GM12878 (cell line): ENCODE measurements at regions not wholly inside any gene's neighbourhood (a gene's known extent, or its start where the extent isn't known, plus 50 kb on each side); places are given as distances from the start of the nearest gene placed in this dataset.

Source experiments
- ATAC-seq: fragments of 200-7000 bp; cut with Tn5 transposase; 3 replicates; pipeline ENCODE4 v1.9.1; 2020; ENCODE audit warnings: mild to moderate bottlenecking, moderate library complexity
- BruUV-seq: library from RNA; stranded (reverse); fragments of 400-500 nt; replicated peaks from 2 replicates; lab custom pipeline; 2021; lab: Mats Ljungman, UMichigan
- CTCF ChIA-PET: fragments of 300-600 bp; sonication (Branson Sonifier 250); formaldehyde crosslinking; extraction: SDS; loops from one replicate; lab custom pipeline; 2021; ENCODE audit warnings: inconsistent platforms; lab: Yijun Ruan, JAX
- POLR2A ChIA-PET: fragments of 350-600 bp; formaldehyde crosslinking; extraction: SDS; loops from one replicate; lab custom pipeline; 2021; ENCODE audit warnings: inconsistent platforms; lab: Charles Lee
- RAD21 ChIA-PET: fragments of 300-600 bp; sonication (Branson Sonifier 250); formaldehyde crosslinking; loops from one replicate; lab custom pipeline; 2023; ENCODE audit warnings: antibody characterized with exemption; ENCODE audit not compliant: unreplicated experiment; lab: Charles Lee
- SMC1A ChIA-PET: fragments of 300-600 bp; sonication (Branson Sonifier 250); formaldehyde crosslinking; loops from one replicate; lab custom pipeline; 2023; ENCODE audit not compliant: unreplicated experiment, uncharacterized antibody; lab: Charles Lee
- DNase-seq: peaks from one replicate; pipeline ENCODE4 v3.0.0-alpha.2; 2011; ENCODE audit warnings: low read depth, low spot score
- FAIRE-seq: peaks from 3 replicates; lab custom pipeline; 2011; peaks lifted over from hg19 to GRCh38; lab: Jason Lieb, UNC
- H2AFZ ChIP-seq: 2 replicates; pipeline ENCODE4 v1.6.0; 2011; ENCODE audit warnings: low read depth, low read length, control low read depth; ENCODE audit not compliant: control insufficient read depth
- H3K27ac ChIP-seq: 2 replicates; pipeline ENCODE4 v1.5.1; 2011; ENCODE audit warnings: control low read depth; ENCODE audit not compliant: control insufficient read depth, insufficient read depth
- H3K27me3 ChIP-seq, 2 experiments: replicated peaks in 1 of 2; 2 replicates each; pipeline versions ENCODE4 v1.6.0 to v1.6.1; 2011; ENCODE audit warnings: low read length in 1 of 2; ENCODE audit not compliant: control insufficient read depth in 2 of 2, insufficient read depth in 2 of 2
- H3K36me3 ChIP-seq, 2 experiments: 2 replicates each; pipeline ENCODE4 v1.5.1; 2011; ENCODE audit warnings: low read length in 1 of 2; ENCODE audit not compliant: control insufficient read depth in 2 of 2, insufficient read depth in 2 of 2
- H3K4me1 ChIP-seq: 2 replicates; pipeline ENCODE4 v1.6.1; 2011; ENCODE audit warnings: mild to moderate bottlenecking, low read length, moderate library complexity, mixed read lengths; ENCODE audit not compliant: control insufficient read depth, insufficient read depth
- H3K4me2 ChIP-seq: 2 replicates; pipeline ENCODE4 v1.6.0; 2011; ENCODE audit warnings: control low read depth; ENCODE audit not compliant: control insufficient read depth, insufficient read depth
- H3K4me3 ChIP-seq: fragments of 200-600 bp; sonication (generic); 2 replicates; pipeline ENCODE4 v1.5.1; 2016
- H3K79me2 ChIP-seq: 2 replicates; pipeline ENCODE4 v1.6.0; 2011; ENCODE audit warnings: low read length; ENCODE audit not compliant: control insufficient read depth, insufficient read depth
- H3K9ac ChIP-seq: 2 replicates; pipeline ENCODE4 v1.8.0; 2011; ENCODE audit warnings: low read length, control low read depth, mixed read lengths; ENCODE audit not compliant: control insufficient read depth, insufficient read depth
- H3K9me3 ChIP-seq: replicated peaks from 3 replicates; pipeline ENCODE4 v1.5.1; 2011; ENCODE audit warnings: mild to moderate bottlenecking, low read length; ENCODE audit not compliant: control insufficient read depth, insufficient read depth
- H4K20me1 ChIP-seq: 2 replicates; pipeline ENCODE4 v1.6.0; 2011; ENCODE audit not compliant: control insufficient read depth, insufficient read depth
- ATF2 ChIP-seq: IDR thresholded peaks from 2 replicates; pipeline ENCODE4 v1.6.1; 2012; ENCODE audit warnings: low read length, inconsistent platforms
- CBX3 ChIP-seq: fragments of 200-600 bp; sonication (generic); IDR thresholded peaks from 2 replicates; pipeline ENCODE4 v1.6.1; 2016; ENCODE audit warnings: low read depth, borderline replicate concordance
- E2F4 ChIP-seq: IDR thresholded peaks from 2 replicates; pipeline ENCODE4 v1.6.1; 2012; ENCODE audit warnings: low read depth, low read length, improper control_type of control experiment
- E2F8 ChIP-seq: fragments of 450-650 bp; IDR thresholded peaks from 2 replicates; pipeline ENCODE4 v1.6.1; 2018; ENCODE audit warnings: mild to moderate bottlenecking, low read depth, moderate library complexity; ENCODE audit not compliant: partially characterized antibody
- IRF3 ChIP-seq: fragments of 450-650 bp; IDR thresholded peaks from 2 replicates; pipeline ENCODE4 v1.6.1; 2014; ENCODE audit warnings: mild to moderate bottlenecking
- LARP7 ChIP-seq: fragments of 450-650 bp; IDR thresholded peaks from 2 replicates; pipeline ENCODE4 v1.6.1; 2017; ENCODE audit warnings: mild to moderate bottlenecking
- NBN ChIP-seq: fragments of 450-650 bp; IDR thresholded peaks from 2 replicates; pipeline ENCODE4 v1.6.1; 2016
- REST ChIP-seq: IDR thresholded peaks from 2 replicates; pipeline ENCODE4 v1.6.1; 2012; ENCODE audit warnings: mild to moderate bottlenecking, low read depth, low read length
- STAT1 ChIP-seq: fragments of 450-650 bp; conservative IDR thresholded peaks from 2 replicates; pipeline ENCODE4 v1.6.1; 2014; ENCODE audit warnings: antibody characterized with exemption, mild to moderate bottlenecking
- TBL1XR1 ChIP-seq: IDR thresholded peaks from 2 replicates; pipeline ENCODE4 v1.6.1; 2012; ENCODE audit warnings: low read depth, low read length, improper control_type of control experiment
- ZBED1 ChIP-seq: IDR thresholded peaks from 2 replicates; pipeline ENCODE4 v1.6.1; 2016; ENCODE audit warnings: borderline replicate concordance
- ZNF274 ChIP-seq: IDR thresholded peaks from one replicate; pipeline ENCODE4 v1.8.0; 2011; ENCODE audit not compliant: insufficient read length, insufficient read depth
- ZNF384 ChIP-seq: IDR thresholded peaks from 2 replicates; pipeline ENCODE4 v1.6.1; 2012; ENCODE audit warnings: low read depth, mild to moderate bottlenecking, low read length, improper control_type of control experiment, borderline replicate concordance
- ZNF622 ChIP-seq: fragments of 450-650 bp; IDR thresholded peaks from 2 replicates; pipeline ENCODE4 v1.6.1; 2017; ENCODE audit warnings: mild to moderate bottlenecking, inconsistent platforms
- WGBS: methylation state at CpG from one replicate; pipeline ENCODE4 v1.1.6; 2016; ENCODE audit warnings: low lambda C conversion rate; ENCODE audit not compliant: insufficient replicate concordance, insufficient coverage; ENCODE audit errors: missing lambda C conversion rate; 5-methylcytosine and 5-hydroxymethylcytosine counted together
- in situ Hi-C: fragments of 300-500 bp; cut with MboI; formaldehyde crosslinking; loops from 9 replicates; pipeline ENCODE4 v1.14.3; 2018; ENCODE audit warnings: mixed read lengths
- intact Hi-C: fragments of 100-400 bp; cut with micrococcal nuclease; formaldehyde crosslinking; loops from one replicate; pipeline ENCODE4 v1.14.2; 2022; ENCODE audit not compliant: unreplicated experiment

GRCh38 chr5:128637031-128637430, 99.0 kb upstream of the FBN2 start:
- RAD21 ChIA-PET: no interaction called here
- no peak overlapping the region for H3K4me2 ChIP-seq
- H3K9ac ChIP-seq: no peak overlapping the region
- POLR2A ChIA-PET: no interaction called here
- SMC1A ChIA-PET: no interaction called here
- H3K27ac ChIP-seq: no peak overlapping the region
- no peaks in the 10 kb centered on the region for H3K9me3 ChIP-seq
- FAIRE-seq: no peak
- BruUV-seq: no TSS peak
- ATAC-seq: no peak
- DNase-seq: no peak
- H3K4me3 ChIP-seq: no peak overlapping the region
- H2AFZ ChIP-seq: no peak overlapping the region
- H3K4me1 ChIP-seq: no peaks in the 10 kb centered on the region
- no peaks in the 10 kb centered on the region for H3K36me3 ChIP-seq
- H3K27me3 ChIP-seq: no peaks in the 10 kb centered on the region
- no peaks in the 10 kb centered on the region for H4K20me1 ChIP-seq
- CTCF ChIA-PET: interaction anchor here (0.9 kb wide), 1 partner anchor 10 kb away, joined by 3 read pairs; no protein-coding TSS in a partner anchor
- WGBS: 16% methylated on average over 4 of the region's 4 CpGs
- in situ Hi-C loops: no loop called here
- no peaks in the 10 kb centered on the region for H3K79me2 ChIP-seq
- intact Hi-C loops: no loop called here
- TF ChIP-seq LARP7 (no peak), ZBED1 (no peak), NBN (no peak), REST (no peak), TBL1XR1 (no peak), E2F4 (no peak), CBX3 (no peak), IRF3 (no peak), E2F8 (no peak), ZNF622 (no peak), ATF2 (no peak), STAT1 (no peak), ZNF274 (no peak), ZNF384 (no peak)
